RWPE1 (cell line): ENCODE measurements at regions not wholly inside any gene's neighbourhood (a gene's known extent, or its start where the extent isn't known, plus 50 kb on each side); places are given as distances from the start of the nearest gene placed in this dataset.

ENCODE experiments used
- CTCF ChIA-PET: fragments of 350-600 bp; sonication (Branson Sonifier 250); formaldehyde crosslinking; extraction: SDS; loops from one replicate; lab custom pipeline; 2021; lab: Yijun Ruan, JAX
- POLR2A ChIA-PET: fragments of 400-600 bp; formaldehyde crosslinking; extraction: SDS; loops from one replicate; lab custom pipeline; 2020; ENCODE audit warnings: antibody characterized with exemption; ENCODE audit not compliant: low non-redundant PET; lab: Yijun Ruan, JAX
- DNase-seq: peaks from one replicate; pipeline ENCODE4 v3.0.0; 2012; ENCODE audit warnings: low spot score
- H3K27ac ChIP-seq: fragments of 450-650 bp; 2 replicates; pipeline ENCODE4 v1.5.1; 2017
- TF ChIP-seq, protein P1 (sequence below): fragments of 450-650 bp; conservative IDR thresholded peaks from 2 replicates; pipeline ENCODE4 v1.5.1; 2017; ENCODE audit warnings: low read depth, mild to moderate bottlenecking

DNA sequence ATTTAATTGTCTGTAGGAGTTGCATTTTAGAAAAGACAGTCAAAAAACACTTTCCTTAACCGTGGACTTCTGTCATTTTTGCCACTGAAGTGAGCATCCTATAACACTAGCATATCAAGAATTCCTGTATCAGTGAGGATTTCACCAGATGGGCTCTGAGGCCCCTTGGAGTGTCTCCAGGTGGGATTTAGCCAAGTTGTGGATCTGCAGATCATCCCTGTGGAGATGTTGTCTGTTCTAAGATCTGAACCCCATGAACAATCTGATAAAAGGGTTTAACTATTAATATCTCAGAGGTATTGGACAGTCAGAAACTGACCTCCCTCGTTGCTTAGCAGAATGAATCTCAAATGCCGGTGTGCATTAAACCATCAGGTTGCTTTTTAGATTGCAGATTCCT, 165.0 kb upstream of the SRRM4 start:
- no peak for DNase-seq
- ChIA-PET POLR2A (no interaction called here), CTCF (no interaction called here)
- no peak overlapping the region for H3K27ac ChIP-seq
- TF ChIP-seq, protein P1, sequence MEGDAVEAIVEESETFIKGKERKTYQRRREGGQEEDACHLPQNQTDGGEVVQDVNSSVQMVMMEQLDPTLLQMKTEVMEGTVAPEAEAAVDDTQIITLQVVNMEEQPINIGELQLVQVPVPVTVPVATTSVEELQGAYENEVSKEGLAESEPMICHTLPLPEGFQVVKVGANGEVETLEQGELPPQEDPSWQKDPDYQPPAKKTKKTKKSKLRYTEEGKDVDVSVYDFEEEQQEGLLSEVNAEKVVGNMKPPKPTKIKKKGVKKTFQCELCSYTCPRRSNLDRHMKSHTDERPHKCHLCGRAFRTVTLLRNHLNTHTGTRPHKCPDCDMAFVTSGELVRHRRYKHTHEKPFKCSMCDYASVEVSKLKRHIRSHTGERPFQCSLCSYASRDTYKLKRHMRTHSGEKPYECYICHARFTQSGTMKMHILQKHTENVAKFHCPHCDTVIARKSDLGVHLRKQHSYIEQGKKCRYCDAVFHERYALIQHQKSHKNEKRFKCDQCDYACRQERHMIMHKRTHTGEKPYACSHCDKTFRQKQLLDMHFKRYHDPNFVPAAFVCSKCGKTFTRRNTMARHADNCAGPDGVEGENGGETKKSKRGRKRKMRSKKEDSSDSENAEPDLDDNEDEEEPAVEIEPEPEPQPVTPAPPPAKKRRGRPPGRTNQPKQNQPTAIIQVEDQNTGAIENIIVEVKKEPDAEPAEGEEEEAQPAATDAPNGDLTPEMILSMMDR, result no peak

- TF ChIP-seq, protein P1, result no peak
- H3K27ac ChIP-seq, result no peak overlapping the region
- no peak for DNase-seq
- CTCF ChIA-PET, result interaction anchor here (0.5 to 0.6 kb wide), 2 partner anchors 784 to 822 kb away, joined by 3 to 5 read pairs; no protein-coding TSS in a partner anchor
- POLR2A ChIA-PET, result no interaction called here
These were observed 159.9 kb upstream of the SRRM4 start for GRCh38 chr12:118821386-118821925.

GRCh38 chr12:118822512-118822911, 158.8 kb upstream of the SRRM4 start:
- H3K27ac ChIP-seq, result no peak overlapping the region
- no peak for DNase-seq
- TF ChIP-seq, protein P1, result no peak
- ChIA-PET POLR2A (no interaction called here), CTCF (no interaction called here)

DNA sequence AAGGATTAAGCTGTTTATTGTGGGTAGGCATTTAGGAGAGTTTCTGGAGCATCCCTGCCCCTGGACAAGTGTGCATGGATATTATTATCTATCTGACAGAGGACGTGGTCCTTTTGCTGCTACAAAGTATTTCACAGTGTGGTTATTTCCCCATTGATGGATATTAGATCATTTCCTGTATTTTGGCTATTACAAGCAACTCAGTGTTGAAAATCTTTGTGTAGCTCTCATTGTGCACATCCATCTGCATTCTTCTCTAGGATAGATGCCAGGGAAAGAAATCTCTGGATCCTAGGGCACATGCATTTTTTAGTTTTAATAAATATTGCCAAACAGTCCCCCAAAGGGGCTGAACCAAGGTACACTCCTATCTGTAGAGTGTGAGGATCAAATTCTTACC, 154.3 kb upstream of the SRRM4 start:
- TF ChIP-seq, protein P1, result no peak
- CTCF ChIA-PET, result no interaction called here
- POLR2A ChIA-PET, result no interaction called here
- H3K27ac ChIP-seq, result no peak overlapping the region
- DNase-seq, result no peak

- POLR2A ChIA-PET, result no interaction called here
- CTCF ChIA-PET, result no interaction called here
- TF ChIP-seq, protein P1, result no peak
- no peak for DNase-seq
- H3K27ac ChIP-seq, result no peak overlapping the region
These were observed 153.7 kb upstream of the SRRM4 start for GRCh38 chr12:118827606-118828005.

- POLR2A ChIA-PET, result no interaction called here
- DNase-seq, result no peak
- no peak overlapping the region for H3K27ac ChIP-seq
- CTCF ChIA-PET, result no interaction called here
- TF ChIP-seq, protein P1, result no peak
These were observed 151.0 kb upstream of the SRRM4 start for GRCh38 chr12:118830296-118830695.
